ENCODE measurements at regions not wholly inside any gene's neighbourhood (a gene's known extent, or its start where the extent isn't known, plus 50 kb on each side); places are given as distances from the start of the nearest gene placed in this dataset.

DNA sequence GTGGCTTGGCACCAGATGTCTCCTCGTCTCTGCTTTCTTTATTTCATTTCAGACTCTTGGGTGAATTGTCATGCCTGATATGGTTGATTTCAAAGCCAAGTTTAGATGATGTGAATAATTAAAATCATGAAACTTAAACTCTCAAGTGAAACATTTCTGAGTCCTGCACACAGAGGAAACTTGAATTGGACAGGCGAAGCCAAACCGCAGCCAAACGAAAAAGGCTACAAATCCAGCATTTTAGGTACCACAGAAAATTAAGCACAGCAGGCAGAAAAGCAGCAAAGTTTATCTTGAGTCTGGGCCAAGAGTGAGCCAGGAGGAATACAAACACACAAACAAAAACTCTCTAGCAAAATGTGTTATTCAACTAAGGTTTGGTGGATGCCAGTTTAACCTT, 659.8 kb upstream of the KLF4 start:
- no peak for TF ChIP-seq CTCF (CRISPR knock-in tag; IDR thresholded peaks at IDR 0.05)
- no peak for TF ChIP-seq ZNF782 (CRISPR knock-in tag; IDR thresholded peaks at IDR 0.05; ENCODE audit: borderline replicate concordance)
- no peak for TF ChIP-seq POLR2A (IDR thresholded peaks at IDR 0.05; ENCODE audit: insufficient read depth in 1 of 2, low read depth in 2 of 2, low read length in 2 of 2)
- no peak for TF ChIP-seq MXI1 (IDR thresholded peaks at IDR 0.05; ENCODE audit: borderline replicate concordance, low read depth, low read length)
- TF ChIP-seq ERF (CRISPR knock-in tag; IDR thresholded peaks at IDR 0.05), result no peak
- no peak for TF ChIP-seq ZKSCAN1 (IDR thresholded peaks at IDR 0.05; ENCODE audit: low read length)
- no peak for TF ChIP-seq PCBP2 (optimal IDR thresholded peaks at IDR 0.05; ENCODE audit: low read depth, low read length, poor library complexity, severe bottlenecking)
- TF ChIP-seq HCFC1 (IDR thresholded peaks at IDR 0.05; ENCODE audit: low read depth, low read length), result no peak
- TF ChIP-seq ARID3A (IDR thresholded peaks at IDR 0.05; ENCODE audit: low read depth, low read length), result no peak
- no peak for TF ChIP-seq ZNF230 (CRISPR knock-in tag; IDR thresholded peaks at IDR 0.05)
- no peak for TF ChIP-seq ZNF629 (CRISPR knock-in tag; conservative IDR thresholded peaks at IDR 0.05)
- no peak for TF ChIP-seq NFYB (CRISPR knock-in tag; IDR thresholded peaks at IDR 0.05)

Data from HepG2 (cell line).